GM18520 (cell line): ENCODE measurements at regions not wholly inside any gene's neighbourhood (a gene's known extent, or its start where the extent isn't known, plus 50 kb on each side); places are given as distances from the start of the nearest gene placed in this dataset.

Experiments
- ATAC-seq: cut with Tn5 transposase; IDR thresholded peaks from one replicate; pipeline ENCODE4 v1.9.1; 2021; ENCODE audit not compliant: unreplicated experiment

- peak; percentile 90 for ATAC-seq
These were observed 174.5 kb downstream of the DACT1 start for GRCh38 chr14:58812050-58812910.

DNA sequence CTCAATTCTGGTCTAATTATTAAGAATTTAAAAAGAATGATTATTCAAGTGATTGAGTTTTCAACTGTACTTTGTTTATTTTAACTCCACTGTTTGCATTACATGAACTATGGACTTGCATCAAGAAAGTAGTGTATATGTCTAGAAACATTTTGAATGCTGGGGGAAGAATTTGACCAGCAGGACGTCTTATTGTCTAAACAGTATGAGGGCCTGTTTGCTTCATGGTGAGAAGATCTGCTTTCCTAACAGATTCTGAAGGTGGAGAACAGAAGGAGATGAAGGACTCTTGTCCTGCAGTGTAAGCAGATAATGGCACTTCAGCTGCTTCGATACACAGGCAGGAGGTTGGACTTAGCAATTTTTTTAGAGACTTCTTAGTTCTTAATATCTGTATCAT is 176.0 kb downstream of the DACT1 start:
- no peak for ATAC-seq

DNA sequence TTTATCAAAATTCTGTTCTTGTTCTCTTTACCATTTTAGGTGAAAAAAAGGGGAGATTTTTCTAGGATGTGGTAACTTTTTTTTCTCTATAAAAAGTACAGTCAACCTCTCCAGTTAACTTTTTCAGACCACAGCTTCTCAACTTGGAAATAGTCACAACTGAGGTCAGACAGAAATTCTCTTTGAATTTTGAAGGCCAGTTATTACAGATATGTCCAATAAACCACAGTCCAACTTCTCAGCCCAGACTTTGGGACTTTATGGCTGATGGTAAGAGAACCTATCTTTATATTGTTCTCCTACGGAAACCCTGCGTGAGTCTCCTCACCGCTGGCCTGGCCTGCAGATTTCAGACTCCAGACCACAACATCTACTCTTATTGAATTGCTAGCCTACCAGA is 176.7 kb downstream of the DACT1 start:
- ATAC-seq: no peak

- no peak for ATAC-seq
These were observed 177.5 kb downstream of the DACT1 start for GRCh38 chr14:58815161-58815701.

DNA sequence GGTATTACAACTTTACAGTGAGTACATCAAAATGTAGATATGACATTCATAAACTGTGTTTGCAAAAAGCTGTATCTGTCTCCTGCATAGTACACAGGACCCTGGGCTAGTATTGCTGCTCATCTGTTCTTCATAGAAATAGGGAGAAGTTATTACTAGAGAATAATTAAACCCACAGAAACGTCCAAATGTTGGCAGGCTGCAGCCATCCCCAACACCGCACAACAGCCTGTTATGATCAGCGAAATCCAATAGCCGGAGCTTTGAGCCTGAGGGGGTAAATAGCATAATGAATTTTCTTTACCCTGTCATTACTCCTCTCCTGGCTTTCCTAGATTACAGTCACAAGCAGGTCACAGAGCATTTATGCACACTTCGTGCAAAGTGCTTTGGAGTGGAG is 178.0 kb downstream of the DACT1 start:
- ATAC-seq: no peak

DNA sequence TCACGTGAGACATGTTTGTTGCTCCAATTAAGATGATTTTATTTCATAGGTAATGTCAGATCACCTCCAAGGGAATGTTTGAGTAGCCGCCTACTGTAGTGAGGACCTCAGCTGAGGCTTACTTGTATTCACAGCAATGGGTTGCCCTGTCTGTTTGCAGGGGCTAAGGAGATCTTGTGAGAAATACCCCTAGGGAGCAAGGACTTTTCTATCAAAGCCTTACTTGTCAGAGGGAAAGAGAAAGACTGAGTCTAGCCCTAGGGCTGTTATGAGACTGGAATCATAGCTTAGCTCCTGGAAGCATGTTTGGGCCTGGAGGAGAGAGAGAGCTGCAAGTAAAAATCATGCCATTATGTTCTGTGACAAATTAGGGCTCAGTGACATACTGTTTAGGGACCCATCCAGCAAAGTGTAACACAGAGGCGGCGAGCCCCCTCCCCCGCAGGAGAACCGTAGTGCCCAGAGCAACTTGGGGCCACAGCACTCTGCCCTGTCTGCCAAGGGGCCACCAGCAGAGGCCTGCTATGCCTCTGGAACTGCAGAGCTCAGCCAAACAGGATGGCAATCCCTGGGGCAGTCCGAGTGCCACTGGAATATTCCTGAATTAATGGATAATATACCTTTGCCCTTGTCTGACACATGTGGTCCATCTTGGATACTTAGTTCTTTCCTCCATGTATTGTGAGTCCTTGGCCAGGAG is 178.8 kb downstream of the DACT1 start:
- no peak for ATAC-seq

DNA sequence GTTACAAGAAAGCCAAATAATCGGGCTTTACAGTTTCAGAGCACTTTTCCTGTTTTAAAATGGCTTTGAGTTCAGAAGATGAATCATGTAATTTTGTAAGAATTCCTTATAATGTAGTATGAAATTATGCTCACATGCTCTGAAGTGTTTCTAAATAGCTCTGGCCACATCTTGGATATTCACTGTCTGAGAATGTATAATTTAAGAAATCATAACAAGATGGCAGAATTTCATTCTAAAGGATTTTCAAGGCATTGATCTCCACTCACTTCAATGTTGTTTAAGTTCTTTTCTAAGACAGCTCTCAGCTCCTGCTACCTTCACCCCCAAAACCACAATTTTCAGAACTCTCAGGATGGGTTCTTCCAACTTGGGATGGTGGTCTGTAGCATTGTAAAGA is 180.1 kb downstream of the DACT1 start:
- ATAC-seq: no peak

DNA sequence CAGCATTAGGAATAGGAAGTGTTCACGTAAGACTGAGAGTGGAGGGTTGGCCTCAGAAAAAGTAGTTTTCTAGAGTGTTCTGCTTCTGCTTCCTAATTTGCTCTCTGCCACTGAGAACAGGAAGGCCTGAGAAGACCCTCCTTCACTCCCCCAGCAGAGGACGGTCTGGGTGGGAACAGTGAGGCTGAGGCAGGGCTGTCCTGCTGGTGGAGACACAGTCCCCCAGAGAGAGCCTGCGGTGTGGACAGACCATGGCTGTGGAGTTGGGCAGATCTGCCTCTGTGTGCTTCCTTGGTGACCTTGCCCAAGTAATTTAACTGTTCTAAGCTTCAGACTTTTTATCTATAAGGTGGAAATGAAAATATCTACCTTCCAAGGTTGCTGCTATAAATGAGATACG is 182.3 kb downstream of the DACT1 start:
- no peak for ATAC-seq

GRCh38 chr14:58821421-58821820 is 183.7 kb downstream of the DACT1 start:
- no peak for ATAC-seq

DNA sequence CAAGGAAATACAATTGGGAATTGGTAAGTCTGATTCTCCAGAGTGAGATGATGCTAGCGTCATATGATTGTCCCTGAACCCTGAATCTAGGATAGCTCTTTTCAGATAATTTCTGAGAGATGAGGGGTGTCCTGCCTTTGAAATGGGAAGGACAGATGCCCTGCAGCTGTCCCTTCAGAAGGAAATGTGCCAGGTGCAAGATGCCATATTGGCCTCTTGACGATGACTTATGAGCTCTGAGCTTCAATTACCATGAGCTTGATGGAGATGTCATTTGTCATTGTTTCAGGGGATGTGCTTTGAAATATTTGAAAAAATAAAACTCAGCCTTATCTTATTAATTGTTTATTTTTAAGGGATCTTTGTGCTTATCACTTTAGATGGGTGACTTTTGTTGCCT is 185.1 kb downstream of the DACT1 start:
- no peak for ATAC-seq

DNA sequence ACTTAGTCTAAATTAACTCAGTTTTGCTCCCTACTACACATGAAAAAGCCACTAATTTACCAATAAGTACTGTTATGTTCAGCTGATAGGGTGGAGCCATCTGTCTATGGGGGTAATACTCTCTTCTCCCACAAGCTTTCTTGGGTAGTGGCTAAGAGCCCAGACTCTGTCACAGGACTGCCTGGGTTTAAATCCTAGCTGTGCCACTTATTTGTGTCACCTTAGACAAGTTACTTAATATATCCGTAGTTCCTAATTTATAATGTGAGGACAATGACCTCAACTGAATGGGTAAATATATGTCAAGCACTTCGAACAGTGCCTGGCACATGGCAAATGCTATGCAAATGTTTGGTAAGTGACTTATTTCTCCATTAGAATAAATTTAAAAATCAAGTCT is 185.6 kb downstream of the DACT1 start:
- ATAC-seq: no peak

DNA sequence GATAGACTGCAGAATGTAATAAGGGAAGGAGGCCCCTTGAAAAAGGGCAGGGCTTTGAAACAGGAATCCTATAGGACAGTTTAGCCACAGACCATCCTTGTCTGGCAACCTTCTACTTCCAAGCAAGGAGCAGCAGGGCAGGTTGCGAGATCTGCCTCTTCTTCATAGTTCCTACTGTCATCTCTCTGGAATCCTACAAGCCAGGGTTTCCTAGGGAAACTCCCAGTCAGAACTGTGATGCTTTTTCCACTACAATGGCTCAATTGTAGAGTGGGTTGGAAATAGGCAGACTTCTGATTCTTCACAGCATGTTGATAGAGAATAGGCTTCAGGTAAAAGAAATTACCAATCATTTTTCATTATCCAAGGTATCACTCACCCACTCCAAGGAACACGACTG is 186.3 kb downstream of the DACT1 start:
- no peak for ATAC-seq

- no peak for ATAC-seq
These were observed 187.0 kb downstream of the DACT1 start for GRCh38 chr14:58824796-58825195.

GRCh38 chr14:58825606-58826005 is 187.8 kb downstream of the DACT1 start:
- ATAC-seq: no peak

DNA sequence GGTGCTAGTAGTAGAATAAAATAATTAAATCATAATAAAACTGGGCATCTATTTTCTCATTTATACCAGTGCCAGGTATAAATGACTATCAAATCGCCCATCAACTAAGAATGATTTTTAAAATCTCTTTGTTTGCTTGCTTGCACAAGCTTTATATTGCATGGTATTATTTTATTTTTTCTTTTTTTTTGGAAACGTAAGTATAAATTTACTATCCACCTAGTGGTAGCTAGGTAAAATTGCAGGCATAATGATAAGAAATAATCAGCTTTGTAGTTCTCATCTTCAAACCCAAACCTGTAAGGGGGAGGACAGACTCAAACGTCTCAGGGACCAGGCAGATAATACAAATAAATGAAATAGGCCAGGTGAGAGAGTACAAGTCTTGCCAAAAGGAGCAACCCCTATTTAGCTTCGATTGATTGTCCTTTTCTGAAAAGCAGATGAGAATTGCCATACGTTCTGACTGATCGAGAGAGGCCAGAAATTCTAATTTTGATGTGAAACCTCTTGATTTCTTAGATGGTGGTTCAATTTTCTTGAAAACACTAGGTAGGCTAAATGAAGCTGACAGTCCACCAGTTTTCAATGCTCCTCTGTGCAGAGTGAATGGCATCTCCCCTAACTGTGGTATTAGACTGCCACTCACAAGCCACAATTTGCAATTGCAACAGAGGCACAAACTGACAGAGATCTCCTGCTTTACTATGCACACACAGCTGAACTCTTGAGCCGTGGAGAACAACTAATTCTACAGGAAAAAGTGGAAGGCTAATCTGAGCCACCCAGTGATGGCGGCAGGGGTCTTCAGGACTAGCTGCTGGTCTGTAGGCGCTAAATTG is 189.3 kb downstream of the DACT1 start:
- no peak for ATAC-seq

DNA sequence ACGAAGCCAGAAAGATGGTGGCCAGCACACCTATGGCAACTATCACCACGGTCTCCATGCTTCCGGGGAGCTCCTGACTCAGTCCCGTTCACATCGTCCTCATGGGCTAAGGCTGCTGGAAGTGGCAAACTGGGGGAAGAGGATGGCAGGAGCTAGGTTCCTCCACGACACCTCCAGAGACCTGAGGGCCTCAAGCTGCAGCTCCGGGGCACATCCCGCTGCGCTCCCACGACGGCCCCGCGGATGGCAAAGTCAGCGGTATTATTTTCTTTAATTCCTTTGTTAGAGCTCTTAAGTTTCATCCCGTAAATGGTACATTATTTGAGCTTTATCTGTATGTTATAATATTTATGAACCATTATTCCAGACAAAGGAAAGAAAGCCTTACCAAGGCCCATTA is 190.5 kb downstream of the DACT1 start:
- no peak for ATAC-seq

GRCh38 chr14:58829594-58829993 is 191.8 kb downstream of the DACT1 start:
- no peak for ATAC-seq

DNA sequence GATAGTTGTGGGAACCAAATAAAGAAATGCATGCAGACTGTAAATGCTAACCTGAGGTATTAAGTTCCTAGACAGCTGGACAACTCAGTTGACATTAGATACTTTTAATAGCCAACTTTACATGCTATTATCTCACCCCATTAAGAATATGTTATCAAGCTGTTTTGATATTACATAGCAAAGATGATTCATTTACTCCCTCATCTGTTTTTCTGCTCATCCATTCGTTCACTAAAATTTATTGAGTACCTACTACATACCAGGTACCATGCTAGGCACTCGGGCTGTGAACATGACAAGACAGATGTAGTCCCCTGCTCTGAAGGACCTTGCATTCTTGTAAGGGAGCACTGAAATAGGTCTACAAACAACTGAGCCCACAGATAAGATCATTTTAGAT is 192.4 kb downstream of the DACT1 start:
- no peak for ATAC-seq

GRCh38 chr14:58832095-58832521 is 194.3 kb downstream of the DACT1 start:
- ATAC-seq: no peak

GRCh38 chr14:58833634-58834378 is 196.0 kb downstream of the DACT1 start:
- no peak for ATAC-seq
